Right cardiac atrium (tissue), 5 donors: ENCODE measurements at regions not wholly inside any gene's neighbourhood (a gene's known extent, or its start where the extent isn't known, plus 50 kb on each side); places are given as distances from the start of the nearest gene placed in this dataset.

ENCODE experiments used
- ATAC-seq, 2 donors: fragments of 200-7000 bp; cut with Tn5 transposase; one replicate each; pipeline versions ENCODE4 v1.8.0 to v1.9.1; 2020; ENCODE audit warnings: moderate library complexity in 2 of 2, mild to moderate bottlenecking in 1 of 2
- DNase-seq, 3 donors: peaks; one replicate each; pipeline ENCODE4 v3.0.0-alpha.2; 2020
- H3K27ac ChIP-seq: one replicate; pipeline ENCODE4 v1.5.1; 2013; ENCODE audit warnings: mild to moderate bottlenecking, low read length, control low read depth, moderate library complexity
- H3K27me3 ChIP-seq: one replicate; pipeline ENCODE4 v1.6.1; 2013; ENCODE audit not compliant: control insufficient read depth, insufficient read depth
- H3K4me1 ChIP-seq: one replicate; pipeline ENCODE4 v1.6.1; 2013; ENCODE audit warnings: low read length; ENCODE audit not compliant: control insufficient read depth, insufficient read depth
- H3K4me3 ChIP-seq: one replicate; pipeline ENCODE4 v1.5.1; 2013; ENCODE audit warnings: low read length, control low read depth
- H3K9me3 ChIP-seq: one replicate; pipeline ENCODE4 v1.6.1; 2013; ENCODE audit warnings: low read length; ENCODE audit not compliant: control insufficient read depth
- WGBS: extraction: QIAGEN DNeasy Blood & Tissue Kit; methylation state at CpG from one replicate; pipeline ENCODE4 v1.1.7; 2013; 5-methylcytosine and 5-hydroxymethylcytosine counted together
- intact Hi-C, 4 donors: fragments of 100-400 bp; cut with DNase I; formaldehyde crosslinking; loops; one replicate each; pipeline versions ENCODE4 v1.11.0 to v1.14.0; 2022 to 2023
- donor health status: healthy with polysubstance abuse.
- donor health status: DM: no; HTN: yes; CAD: no.
- donor health status: DM: no; HTN: no; CAD: no.
- donor health status: DM: no; HTN: yes; CAD: no; lungs with severe emphysema.
- donor health status: DM: yes; HTN: yes; CAD: no.

DNA sequence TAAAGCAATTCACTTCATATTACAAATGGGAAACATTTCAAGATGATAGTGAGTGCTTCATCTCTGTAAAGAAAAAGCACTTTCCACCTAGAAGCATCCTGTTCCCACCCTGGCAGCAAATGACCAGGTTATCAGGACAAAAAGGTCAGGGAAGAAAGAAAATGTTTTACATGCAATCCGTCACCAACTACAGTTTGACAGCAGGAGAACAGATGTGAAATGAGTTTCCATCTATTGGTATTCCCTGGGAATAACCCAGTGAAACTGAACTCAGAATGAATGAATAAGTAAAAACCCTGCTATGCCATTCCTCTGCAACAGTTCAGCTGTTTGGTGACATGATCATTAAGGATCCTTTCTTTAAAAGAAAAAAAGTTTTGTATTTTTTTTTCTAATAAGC is 67.6 kb downstream of the HTR1A start:
- H3K4me3 ChIP-seq: no peak overlapping the region
- WGBS: 31% methylated on average over 1 of the region's 1 CpG
- no peaks in the 10 kb centered on the region for H3K4me1 ChIP-seq
- intact Hi-C loops: no loop called here
- DNase-seq: no peak
- H3K27ac ChIP-seq: no peak overlapping the region
- no peaks in the 10 kb centered on the region for H3K27me3 ChIP-seq
- ATAC-seq: no peak
- H3K9me3 ChIP-seq: no peaks in the 10 kb centered on the region

DNA sequence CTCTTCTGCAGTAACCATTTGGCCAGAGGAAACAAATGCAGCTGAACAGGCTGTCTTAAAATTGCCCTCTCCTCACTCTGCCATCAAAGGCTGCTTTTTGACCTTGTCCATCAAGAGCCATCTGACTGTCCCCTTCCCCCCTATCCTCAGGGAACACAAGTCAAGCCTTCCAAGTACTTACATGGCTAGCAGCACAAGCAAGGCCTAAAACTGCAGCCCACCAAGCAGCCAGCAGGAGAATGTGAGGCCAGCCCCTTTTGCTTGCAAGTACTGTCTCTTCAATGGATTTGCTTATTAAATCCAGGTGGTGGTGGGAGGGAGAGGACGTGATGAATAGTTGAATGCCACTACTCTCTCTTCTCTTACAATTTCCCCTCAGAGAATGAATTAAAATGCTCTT is 83.5 kb downstream of the HTR1A start:
- H3K27me3 ChIP-seq: no peaks in the 10 kb centered on the region
- H3K9me3 ChIP-seq: no peaks in the 10 kb centered on the region
- no peak for ATAC-seq

DNA sequence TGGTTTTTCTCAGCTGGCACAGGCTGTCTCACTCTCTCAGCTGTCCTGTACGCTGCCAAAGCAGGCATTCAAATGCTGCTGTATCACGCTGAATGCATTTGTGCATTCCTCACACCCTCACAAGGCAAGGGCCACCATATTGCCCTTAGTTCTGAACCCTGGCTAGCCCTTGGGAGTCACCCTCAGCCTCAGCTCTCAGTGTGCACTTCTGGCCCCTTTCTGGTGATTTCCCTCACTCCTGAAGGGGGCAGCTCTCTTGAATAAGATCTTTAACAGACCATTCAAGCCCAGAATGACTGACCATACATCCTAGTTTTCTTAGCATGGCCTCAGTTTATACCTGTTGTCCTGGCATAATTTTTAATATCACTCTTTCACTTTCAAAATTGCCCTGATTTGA is 84.3 kb downstream of the HTR1A start:
- ATAC-seq (no peak), DNase-seq (no peak)
- Histone ChIP-seq H3K9me3 (no peaks in the 10 kb centered on the region), H3K27me3 (no peaks in the 10 kb centered on the region), H3K27ac (no peak overlapping the region), H3K4me3 (no peak overlapping the region), H3K4me1 (no peaks in the 10 kb centered on the region)
- WGBS: 65% methylated on average over 2 of the region's 2 CpGs
- intact Hi-C loops: no loop called here

More for the DNA sequence above, 83.5 kb downstream of the HTR1A start:
- WGBS: 46% methylated on average over 1 of the region's 1 CpG
- Histone ChIP-seq H3K4me1 (no peaks in the 10 kb centered on the region), H3K27ac (no peak overlapping the region), H3K4me3 (no peak overlapping the region)
- intact Hi-C loops: no loop called here
- DNase-seq: no peak

DNA sequence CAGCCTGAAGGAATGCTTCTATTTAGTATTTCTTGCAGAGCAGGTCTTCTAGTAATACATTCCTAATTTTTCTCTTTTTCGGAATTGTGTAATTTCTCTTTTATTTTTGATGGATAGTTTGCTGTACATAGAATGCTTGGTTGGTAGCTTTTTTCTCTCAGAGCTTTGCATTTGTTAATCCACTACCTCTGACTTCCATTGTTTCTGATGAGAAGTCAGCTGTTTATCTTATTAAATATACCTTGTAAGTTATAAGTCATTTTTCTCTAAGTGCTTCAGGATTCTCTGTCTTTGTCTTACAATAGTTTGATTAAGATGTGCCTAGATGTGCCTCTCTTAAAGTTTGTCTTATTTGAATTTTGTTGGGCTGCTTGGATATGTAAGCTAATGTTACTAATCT is 101.9 kb downstream of the HTR1A start:
- no peaks in the 10 kb centered on the region for H3K27me3 ChIP-seq
- H3K4me1 ChIP-seq: no peaks in the 10 kb centered on the region
- DNase-seq (no peak), ATAC-seq (no peak)
- no peaks in the 10 kb centered on the region for H3K9me3 ChIP-seq
- intact Hi-C loops: no loop called here
- H3K27ac ChIP-seq: no peak overlapping the region
- WGBS: 85% methylated on average over 1 of the region's 1 CpG
- no peak overlapping the region for H3K4me3 ChIP-seq

DNA sequence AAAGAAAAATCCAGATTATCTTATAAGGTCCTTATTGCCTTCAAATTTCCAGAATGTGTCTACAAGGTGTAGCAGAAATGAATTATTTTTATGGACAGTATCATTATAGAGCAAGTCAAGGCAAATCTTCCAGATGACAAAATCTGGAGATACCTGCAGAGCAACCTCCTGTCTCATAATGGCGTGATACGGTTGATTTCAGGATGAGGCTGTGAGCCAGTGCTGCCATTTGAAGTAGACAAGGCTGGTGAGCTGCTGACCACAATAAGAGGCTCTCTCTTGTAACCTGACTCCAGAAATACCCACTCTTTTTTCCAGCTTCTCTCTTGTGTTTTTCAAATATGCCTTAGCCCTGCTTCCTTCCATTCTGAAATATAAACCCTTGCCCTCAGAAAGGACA is 108.2 kb downstream of the HTR1A start:
- no peaks in the 10 kb centered on the region for H3K9me3 ChIP-seq
- no peaks in the 10 kb centered on the region for H3K4me1 ChIP-seq
- no peak overlapping the region for H3K4me3 ChIP-seq
- WGBS: 84% methylated on average over 2 of the region's 2 CpGs
- intact Hi-C loops: no loop called here
- no peak for ATAC-seq
- no peak overlapping the region for H3K27ac ChIP-seq
- no peak for DNase-seq
- H3K27me3 ChIP-seq: no peaks in the 10 kb centered on the region

DNA sequence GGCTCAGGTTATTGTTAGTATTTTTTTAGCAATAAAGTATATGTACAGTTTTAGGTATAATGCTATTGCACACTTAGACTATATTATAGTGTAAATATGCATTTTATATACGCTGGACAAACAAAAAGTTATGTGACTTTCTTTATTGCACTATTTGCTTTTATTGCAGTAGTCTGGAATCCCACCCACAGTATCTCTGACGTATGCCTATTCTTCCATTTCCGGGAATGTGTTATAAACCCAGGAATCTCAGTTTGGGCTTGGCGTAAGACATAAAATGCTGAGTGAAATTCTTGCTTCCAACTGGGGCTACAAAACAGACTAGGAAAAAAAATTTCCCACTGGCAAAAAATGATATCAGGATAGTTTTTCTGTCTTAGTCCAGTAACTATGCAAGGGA is 119.1 kb downstream of the HTR1A start:
- no peak overlapping the region for H3K27ac ChIP-seq
- H3K9me3 ChIP-seq: no peaks in the 10 kb centered on the region
- WGBS: 79% methylated on average over 4 of the region's 4 CpGs
- no peak overlapping the region for H3K4me3 ChIP-seq
- ATAC-seq (no peak), DNase-seq (no peak)
- intact Hi-C loops: no loop called here
- no peaks in the 10 kb centered on the region for H3K27me3 ChIP-seq
- H3K4me1 ChIP-seq: no peaks in the 10 kb centered on the region

DNA sequence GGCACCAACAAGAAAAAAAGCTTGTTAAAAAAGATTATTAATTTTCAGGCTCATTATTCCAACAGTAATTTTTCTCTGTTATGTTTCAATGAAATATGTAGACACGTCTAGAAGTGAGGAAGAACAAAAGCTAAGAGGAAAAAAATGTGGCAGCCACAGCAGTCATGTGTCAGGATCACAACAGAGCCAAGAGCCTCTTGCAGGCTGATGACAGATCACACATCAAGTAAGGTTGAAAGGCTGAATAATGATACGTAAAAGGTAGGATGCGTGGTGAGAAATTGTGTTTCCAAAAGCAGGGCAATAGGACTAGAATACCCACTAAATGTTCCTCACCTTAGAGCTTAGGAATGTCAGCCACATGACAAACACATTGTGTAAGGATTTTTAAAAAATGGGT is 124.8 kb downstream of the HTR1A start:
- intact Hi-C loops: no loop called here
- Histone ChIP-seq H3K4me1 (no peaks in the 10 kb centered on the region), H3K27ac (no peak overlapping the region), H3K9me3 (no peaks in the 10 kb centered on the region), H3K27me3 (no peaks in the 10 kb centered on the region), H3K4me3 (no peak overlapping the region)
- DNase-seq (no peak), ATAC-seq (no peak)
- WGBS: 30% methylated on average over 3 of the region's 3 CpGs

DNA sequence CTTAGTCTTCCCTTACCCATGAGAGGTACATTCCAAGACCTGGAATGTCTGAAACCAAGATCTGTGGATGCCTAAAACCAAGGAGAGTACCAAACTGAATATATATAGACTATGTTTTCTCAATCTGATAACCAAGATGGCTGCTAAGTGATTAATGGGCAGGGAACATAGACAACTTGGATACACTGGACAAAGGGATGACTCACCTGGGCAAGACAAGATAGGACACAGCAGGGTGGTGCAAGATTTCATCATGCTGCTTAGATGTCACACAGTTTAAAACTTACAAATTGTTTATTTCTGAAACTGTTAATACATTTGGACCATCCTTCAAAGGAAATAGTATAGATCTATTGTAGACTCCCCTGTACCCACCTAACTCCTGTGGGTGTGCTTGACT is 130.9 kb downstream of the HTR1A start:
- Histone ChIP-seq H3K27ac (no peak overlapping the region), H3K4me1 (no peaks in the 10 kb centered on the region), H3K4me3 (no peak overlapping the region), H3K27me3 (no peaks in the 10 kb centered on the region), H3K9me3 (no peaks in the 10 kb centered on the region)
- ATAC-seq (no peak), DNase-seq (no peak)
- intact Hi-C loops: no loop called here

DNA sequence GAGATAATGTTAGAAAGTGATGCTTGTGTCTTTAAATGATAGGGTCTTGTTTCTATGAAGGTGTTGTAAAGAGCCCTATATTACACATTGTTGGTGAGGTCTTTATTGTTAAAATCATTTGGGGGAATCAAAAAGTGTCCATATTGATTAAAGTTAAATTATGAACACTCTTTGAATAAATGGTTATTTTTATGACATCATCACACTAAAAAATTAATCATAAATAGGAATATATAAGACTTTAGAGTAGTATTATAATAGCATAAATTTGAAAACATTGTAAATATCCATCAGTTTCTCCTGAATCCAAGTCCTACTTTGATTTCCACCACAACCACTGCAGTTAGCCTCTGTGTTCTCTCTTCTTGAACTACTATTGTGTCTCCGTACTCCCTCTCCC is 136.3 kb downstream of the HTR1A start:
- Histone ChIP-seq H3K4me3 (no peak overlapping the region), H3K27me3 (no peaks in the 10 kb centered on the region), H3K4me1 (no peaks in the 10 kb centered on the region), H3K27ac (no peak overlapping the region), H3K9me3 (no peaks in the 10 kb centered on the region)
- 94% methylated on average over 1 of the region's 1 CpG for WGBS
- DNase-seq (no peak), ATAC-seq (no peak)
- intact Hi-C loops: no loop called here

DNA sequence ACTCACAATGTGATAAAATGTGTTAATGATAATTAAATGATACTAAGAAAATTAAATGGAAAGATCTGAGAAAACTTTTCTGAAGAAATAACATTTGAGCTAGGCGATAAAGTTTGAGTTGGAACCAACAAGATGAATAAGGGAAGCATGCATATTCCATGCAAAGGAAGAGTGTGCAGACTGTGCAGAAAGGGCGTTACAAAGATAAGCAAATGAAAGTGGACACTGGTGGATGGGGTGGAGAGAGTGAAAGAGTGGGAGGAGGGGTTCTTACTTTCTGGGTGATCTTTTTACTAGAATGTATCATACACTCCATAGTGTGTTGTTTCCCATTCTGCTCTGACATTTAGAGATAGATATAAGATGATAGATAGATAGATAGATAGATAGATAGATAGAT is 138.7 kb downstream of the HTR1A start:
- Histone ChIP-seq H3K9me3 (no peaks in the 10 kb centered on the region), H3K27me3 (no peaks in the 10 kb centered on the region), H3K27ac (no peak overlapping the region), H3K4me3 (no peak overlapping the region), H3K4me1 (no peaks in the 10 kb centered on the region)
- intact Hi-C loops: no loop called here
- ATAC-seq: no peak
- WGBS: 75% methylated on average over 2 of the region's 2 CpGs
- no peak for DNase-seq

DNA sequence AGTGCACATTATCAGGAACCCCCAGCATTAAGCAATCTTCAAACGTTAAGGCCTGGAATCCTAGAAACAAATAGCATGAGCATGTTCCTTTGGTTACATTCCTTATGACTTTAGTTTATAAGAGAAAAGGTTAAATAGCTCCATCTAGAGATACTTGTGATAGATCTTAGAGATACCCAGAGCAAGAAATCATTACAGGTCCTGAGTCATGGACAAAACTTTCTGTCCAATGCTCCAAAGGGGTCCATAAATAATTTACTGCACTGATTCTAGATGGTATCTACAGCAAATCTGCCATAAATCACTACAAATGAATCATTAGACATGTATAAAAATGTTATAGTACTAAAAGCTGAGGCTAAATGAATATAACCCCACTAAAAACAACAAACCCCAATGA is 139.6 kb downstream of the HTR1A start:
- ATAC-seq (no peak), DNase-seq (no peak)
- Histone ChIP-seq H3K9me3 (no peaks in the 10 kb centered on the region), H3K4me3 (no peak overlapping the region), H3K27me3 (no peaks in the 10 kb centered on the region), H3K4me1 (no peaks in the 10 kb centered on the region), H3K27ac (no peak overlapping the region)
- intact Hi-C loops: no loop called here
- 24% methylated on average over 1 of the region's 1 CpG for WGBS

DNA sequence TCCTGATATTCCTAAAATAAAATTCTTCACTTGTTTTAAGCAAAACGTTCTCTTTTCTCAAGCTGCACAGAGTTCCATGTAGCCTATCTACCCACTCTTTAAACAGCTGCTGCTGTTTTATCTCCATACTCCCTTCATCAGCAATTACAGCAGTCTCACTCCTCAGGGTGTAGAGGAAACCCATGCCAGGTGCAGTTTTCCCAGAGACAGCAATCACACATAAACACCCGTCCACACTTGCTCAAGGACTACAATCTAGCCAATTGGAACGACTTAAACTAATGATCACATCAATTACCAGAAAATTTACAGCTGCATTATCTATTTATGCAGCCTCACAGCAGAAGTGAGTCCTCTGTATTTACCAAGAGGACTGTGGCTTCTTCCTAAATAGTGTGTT is 141.7 kb downstream of the HTR1A start:
- intact Hi-C loops: no loop called here

More for the DNA sequence above, 141.7 kb downstream of the HTR1A start:
- no peak overlapping the region for H3K27ac ChIP-seq
- H3K9me3 ChIP-seq: no peaks in the 10 kb centered on the region
- H3K4me3 ChIP-seq: no peak overlapping the region
- WGBS: 10% methylated on average over 3 of the region's 3 CpGs
- ATAC-seq (no peak), DNase-seq (no peak)
- H3K27me3 ChIP-seq: no peaks in the 10 kb centered on the region
- no peaks in the 10 kb centered on the region for H3K4me1 ChIP-seq
